Ramos (cell line): ENCODE measurements at regions not wholly inside any gene's neighbourhood (a gene's known extent, or its start where the extent isn't known, plus 50 kb on each side); places are given as distances from the start of the nearest gene placed in this dataset.

ENCODE experiments used
- in situ Hi-C: fragments of 300-500 bp; cut with MboI; formaldehyde crosslinking; loops from one replicate; pipeline ENCODE4 v1.14.3; 2022; ENCODE audit warnings: low sequenced_read_pairs; ENCODE audit not compliant: unreplicated experiment

DNA sequence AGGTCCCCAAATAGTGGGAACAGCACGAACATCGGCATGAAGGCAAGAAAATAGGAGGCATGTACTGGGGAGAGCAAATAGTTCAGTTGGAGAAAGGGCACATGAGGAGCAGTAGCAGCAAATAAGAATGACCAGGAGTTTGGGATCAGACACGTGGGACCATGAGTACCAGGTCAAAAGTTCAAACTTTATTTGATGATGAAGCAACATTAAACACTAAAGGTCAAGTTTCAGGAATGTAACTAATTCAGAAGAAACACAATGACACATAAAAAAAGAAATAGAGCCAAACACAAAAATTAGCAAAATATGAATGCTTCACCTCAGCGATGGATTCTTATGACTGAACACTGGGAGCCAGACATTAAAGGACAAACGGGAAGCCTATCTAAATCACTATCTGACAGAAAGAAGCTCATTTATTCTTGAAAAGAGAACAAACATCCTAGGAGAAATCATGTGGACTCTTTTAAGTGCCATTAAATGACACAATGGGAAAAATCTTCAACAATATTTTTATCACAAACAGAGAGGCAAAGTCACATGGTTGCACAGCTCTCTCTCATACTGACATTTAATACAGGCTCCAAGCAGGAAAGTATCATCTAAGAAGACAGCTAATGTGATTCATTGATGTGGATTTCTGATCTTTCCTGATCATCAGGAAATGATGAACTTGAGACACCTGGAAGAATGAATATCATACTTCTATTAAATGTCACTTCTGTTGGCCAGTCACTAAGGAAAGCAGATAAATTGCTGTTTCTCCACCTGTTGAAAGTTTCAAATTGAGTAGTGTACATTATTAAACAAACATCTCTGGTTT is 216.9 kb upstream of the THBS1 start:
- in situ Hi-C loops, result no loop called here

DNA sequence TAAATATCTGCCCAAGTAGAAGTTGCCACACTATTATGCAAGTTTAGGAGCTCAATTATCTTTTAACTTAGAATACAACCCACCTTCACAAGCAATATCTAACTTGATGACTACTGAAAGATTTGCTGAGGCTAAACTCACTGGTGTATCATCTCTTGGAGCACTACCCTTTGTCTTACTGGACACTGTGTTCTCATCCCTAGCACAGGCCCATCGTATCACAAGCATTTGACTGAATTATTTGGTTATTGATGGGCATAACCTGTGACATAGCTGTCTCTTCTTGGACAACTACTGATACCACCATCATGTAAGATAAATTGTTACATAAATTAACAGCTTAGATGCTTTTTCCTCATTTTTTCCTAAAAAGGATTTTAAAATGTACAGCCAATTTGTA is 216.2 kb upstream of the THBS1 start:
- in situ Hi-C loops, result no loop called here

DNA sequence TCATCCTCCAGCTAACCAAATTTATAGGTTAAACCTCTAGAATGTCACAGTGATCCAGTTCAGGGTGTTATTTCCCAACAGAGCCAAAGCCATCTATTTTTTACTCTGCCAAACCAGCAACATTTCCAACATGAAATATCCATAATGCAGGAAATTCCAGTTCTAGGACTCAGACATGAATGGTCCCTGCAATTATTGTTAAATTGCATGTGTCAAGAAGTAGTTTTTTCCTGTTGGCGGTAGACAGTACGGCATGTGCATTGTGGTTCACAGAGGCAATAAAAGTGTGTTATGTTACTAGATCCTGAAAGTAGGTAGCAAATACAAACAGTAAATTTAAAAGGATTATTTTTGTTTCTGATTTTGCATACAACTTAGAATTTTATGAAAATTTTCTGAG is 215.7 kb upstream of the THBS1 start:
- in situ Hi-C loops, result no loop called here

DNA sequence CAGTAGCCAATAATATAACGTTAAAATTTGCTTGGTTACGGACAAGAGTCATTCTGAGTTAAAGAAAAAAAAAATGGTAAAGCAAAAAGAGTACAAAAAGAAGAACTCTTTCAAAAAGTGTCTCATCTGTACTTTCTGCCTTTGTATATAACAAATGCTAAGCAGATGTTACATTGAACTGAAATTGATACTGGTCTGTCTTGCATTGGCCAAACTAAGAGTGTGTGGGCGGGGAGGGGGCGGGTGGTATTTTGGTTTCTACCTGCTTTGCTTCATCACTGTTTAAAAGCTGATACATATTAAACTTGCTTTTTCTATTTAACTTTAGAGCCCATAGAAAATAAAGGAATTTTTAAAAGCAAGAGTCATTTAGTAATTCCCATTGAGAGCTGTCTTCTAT is 215.0 kb upstream of the THBS1 start:
- in situ Hi-C loops, result no loop called here

DNA sequence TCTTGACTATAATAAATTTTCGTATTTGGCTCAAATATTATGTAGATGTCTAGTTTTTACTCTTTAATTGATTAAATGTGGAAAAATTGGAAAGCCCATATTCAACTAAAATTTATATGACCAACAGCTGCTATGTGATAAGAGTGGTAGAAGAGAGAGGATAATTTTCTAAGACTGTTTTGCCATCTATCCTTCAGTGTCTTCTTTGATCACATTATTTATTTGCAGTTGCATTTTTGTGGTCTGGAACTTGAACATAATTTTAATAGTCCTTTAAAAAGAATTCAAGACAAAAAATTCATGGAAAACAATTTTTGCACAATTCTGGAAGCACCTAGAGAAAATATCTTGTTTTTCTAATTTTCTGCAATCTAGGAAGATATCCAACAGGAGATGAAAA is 213.3 kb upstream of the THBS1 start:
- in situ Hi-C loops, result no loop called here

DNA sequence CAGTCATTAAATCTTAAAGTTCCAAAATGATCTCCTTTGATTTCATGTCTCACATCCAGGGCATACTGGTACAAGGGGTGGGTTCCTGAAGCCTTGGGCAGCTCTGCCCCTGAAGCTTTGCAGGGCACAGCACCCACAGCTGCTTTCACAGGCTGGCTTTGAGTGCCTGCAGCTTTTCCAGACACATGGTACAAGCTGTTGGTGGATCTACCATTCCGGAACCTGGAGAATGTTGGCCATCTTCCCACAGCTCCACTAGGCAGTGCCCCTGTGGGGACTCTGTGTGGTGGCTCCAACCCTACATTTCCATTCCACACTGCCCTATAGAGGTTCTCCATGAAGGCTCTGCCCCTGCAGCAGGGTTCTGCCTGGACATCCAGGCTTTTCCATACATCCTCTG is 211.1 kb upstream of the THBS1 start:
- in situ Hi-C loops, result no loop called here

DNA sequence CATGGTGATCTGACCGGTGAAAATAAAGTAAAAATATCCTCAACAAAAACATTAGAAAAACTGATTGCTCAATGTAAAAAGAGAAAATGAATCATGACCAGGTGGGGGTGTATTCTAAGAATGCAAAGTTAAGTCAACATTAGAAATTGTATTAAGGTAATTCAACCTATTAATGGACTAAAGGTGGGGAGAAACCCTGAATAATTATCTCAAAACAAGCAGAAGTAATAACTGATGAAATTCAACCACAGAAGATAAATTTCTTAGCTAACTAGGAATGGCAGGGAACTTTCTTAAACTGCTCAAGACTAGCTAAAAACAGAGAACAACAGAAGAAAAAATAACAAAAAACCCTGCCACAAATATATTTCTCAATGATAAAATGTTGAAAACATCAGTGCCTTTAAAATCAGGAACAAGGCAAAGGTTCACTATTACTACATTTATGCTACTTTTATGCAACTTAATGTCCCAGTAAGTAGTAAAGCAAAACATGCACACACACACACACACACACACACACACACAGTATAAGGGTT is 204.4 kb upstream of the THBS1 start:
- in situ Hi-C loops, result no loop called here

DNA sequence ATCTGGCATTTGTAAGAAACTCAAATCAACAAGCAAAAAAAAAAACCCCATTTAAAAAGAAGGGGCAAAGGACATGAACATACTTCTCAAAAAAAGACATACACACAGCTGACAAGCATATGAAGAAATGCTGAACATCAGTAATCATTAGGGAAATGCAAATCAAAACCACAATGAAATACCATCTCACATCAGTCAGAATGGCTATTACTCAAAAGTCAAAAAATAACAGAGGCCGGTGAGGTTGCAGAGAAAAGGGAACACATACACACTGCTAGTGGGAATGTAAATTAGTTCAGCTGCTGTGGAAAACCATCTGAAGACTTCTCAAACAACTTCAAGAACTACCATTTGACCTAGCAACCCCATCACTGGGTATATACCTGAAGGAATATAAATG is 199.4 kb upstream of the THBS1 start:
- in situ Hi-C loops, result no loop called here

DNA sequence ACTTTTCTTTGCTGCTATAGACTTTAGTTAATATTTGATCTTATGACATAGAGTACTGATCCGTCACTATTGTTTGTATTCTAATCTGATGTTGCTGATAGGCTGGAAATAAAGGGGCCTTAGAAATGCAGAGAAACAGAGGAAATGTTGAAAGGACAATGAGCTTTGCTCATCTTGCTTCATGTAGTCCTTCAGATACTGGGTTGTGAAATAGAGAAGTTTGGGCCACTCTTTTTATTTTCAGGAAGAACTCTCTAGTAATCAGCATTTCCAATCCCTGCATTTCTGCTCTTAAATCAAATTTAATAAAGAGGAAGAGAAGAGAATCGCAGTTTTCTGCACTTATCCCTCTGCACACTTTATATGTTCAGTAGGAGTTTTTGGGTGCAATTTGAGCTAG is 192.8 kb upstream of the THBS1 start:
- in situ Hi-C loops, result no loop called here

DNA sequence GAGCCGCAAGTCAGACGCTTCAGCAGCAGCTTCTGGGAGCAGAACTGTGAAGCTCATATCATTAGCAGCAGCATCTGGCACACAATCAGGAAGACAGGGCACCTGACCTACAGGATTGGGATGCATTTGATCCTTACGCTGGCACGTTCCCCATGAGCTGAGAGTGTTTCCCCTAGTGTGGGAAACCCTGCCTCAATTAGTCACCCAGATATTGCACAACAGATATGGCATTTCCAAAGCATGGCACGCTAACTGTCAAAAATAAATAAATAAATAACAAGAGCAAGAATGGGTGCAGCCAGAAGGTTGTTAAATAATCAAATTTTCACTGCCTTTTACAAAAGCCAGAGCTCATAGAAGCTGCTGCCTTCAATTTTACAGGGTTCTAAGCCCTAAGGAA is 189.6 kb upstream of the THBS1 start:
- in situ Hi-C loops, result no loop called here

DNA sequence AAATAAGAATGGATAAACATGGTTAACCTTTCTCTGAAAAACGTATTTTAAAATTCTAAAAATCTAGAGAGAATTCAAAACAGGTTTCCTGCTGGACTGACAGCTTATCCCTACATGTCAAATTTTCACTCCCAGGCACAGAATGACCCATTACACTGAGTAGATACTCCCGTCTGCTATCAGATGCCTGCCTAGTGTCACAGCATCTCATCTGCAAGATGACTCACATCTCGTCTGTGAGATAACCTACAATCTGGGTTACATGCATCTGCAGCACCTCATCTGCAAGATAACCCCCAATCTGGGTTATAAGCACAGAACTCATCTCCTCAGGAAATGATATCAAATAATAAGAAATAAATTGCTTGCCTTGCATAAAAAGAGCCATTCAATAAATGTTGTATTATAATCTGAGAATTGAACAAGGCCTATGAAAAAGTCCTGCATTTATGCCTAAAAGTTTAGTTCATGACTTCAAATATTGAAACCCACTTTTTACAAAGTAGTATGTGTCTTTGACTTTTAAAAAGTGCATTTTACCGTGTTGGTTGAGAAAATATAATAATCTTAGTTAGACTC is 188.3 kb upstream of the THBS1 start:
- in situ Hi-C loops, result no loop called here

DNA sequence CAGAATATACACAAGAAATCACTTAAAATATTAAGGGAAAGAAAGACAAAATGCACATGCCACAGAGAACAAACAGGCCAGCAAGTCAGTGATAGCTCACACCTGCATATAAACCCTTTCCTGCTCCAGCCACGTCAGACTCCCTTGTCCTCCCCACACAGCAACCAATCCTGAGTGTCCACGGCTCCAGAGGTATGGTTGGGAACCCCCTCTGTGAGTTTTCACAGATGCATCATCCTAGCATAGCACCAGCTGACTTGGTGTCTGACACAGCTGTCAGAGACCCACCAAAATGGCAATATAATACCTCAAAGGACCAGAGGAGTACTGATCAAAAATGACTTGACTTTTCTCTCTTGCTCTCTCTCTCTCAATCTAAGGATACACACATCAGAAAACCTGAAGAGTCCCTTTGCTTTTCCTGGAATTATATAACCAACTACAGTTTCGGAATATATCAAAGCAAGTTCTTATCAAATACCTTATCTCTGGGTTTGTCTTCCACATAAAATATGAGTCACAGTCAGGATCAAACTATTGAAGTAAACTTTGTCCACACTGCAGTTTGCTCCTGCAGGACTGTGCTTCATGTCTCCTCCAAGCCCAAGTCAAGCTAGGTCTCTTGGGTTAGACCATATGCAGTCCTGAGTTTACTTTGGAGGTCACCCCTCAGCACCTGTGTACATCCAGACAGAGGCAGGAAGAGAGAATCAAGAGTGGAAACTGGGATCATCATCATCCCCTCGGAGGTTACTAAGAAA is 187.1 kb upstream of the THBS1 start:
- in situ Hi-C loops, result no loop called here

DNA sequence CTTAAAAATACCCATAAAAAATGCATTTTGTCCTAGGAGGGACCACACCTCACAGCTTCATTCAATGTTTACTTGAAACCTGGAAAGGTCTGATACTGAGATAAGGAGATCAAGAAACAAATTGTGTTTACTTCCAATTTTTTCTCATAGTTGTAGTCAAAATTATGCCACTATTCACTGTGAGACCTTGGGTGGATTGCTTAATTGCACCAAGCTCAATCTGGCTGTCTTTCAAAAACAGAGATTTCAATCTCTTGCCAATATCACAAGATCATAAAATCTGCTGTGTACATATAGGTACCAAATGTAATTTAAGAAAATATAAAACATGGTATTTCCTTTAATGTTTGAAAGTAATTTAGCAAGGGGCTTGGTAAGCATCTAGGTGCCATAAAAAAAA is 186.4 kb upstream of the THBS1 start:
- in situ Hi-C loops, result no loop called here

DNA sequence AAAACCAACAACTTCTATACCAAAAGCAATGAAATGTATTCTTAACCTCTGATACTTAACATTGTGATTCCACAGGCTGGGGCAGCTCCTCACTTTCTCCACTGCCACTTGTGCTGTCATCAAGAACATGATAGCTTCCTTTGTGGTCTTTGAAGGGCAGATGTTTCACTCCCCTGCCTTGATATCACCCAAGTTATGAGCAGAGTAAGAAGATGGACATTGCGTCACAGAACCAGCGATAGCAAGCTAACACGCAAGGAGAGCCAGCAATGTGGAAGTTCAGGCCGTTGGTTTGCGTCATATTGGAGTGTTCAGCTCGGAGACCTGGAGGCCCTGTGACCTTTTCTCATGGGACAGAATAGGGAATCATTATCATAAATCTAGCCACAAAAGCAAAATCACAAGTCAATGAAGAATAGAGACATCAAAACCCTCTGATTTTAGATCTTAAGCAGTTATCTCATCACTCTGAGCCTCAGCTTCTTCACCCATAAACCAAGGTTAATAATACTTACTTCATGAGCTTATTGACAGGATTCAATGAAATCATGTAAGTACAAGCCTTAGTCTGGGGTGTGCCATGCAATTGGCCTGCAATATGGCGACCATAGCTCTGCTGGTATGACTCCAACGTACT is 183.8 kb upstream of the THBS1 start:
- in situ Hi-C loops, result no loop called here

DNA sequence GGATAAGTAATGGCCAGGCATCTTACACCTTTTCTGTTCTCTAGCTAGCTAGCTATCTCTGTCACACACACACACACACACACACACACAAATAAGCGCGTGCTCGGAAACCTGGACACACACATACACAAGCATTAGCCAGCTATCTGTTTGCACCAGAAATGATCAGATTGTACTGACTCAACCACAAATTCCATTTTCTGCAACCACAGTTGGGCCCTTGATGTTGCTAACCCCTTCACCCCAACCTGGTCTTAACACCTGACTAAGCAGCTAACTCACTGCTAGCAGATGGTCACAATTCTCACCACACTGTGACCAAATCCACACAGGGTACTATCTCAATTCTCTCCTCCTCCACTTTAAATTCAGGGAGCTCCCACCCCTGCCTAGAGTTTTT is 183.0 kb upstream of the THBS1 start:
- in situ Hi-C loops, result no loop called here

DNA sequence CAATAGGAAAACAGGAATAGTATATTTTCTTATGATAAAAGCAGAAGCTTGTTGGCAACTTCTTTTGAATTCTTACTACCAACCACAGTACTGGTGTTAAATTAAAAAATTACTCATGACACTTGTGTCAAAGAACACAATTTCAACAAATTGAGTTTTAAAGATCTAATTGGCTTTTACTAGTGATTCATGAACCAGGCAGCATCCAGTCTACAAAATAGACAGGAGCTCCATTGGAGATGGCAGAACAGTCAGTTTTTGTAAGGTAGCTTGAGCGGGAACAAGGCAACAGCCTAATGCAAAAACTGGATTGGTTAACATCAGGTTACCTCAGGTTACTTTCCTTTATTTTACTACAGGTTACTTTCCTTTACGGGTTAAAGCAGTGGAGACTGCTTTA is 181.3 kb upstream of the THBS1 start:
- in situ Hi-C loops, result no loop called here

DNA sequence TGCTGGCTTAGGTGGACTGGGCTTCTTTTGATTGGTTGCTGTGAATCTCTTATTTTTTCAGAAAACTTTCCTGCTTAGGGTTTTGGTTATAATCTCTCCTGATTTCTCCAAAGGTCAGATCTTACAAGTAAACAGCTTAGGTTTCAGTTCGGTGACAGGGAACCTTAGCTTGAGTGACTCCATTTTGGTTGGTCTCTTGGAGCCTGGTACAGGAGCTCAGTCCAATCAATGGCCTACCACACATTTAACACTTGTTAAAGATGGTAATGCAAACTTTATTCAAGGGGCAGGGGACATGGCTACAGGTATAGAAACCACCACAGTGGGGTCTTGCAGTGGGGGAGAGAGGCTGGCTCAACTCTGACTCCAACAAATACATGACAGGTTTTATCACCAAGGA is 180.9 kb upstream of the THBS1 start:
- in situ Hi-C loops, result no loop called here

DNA sequence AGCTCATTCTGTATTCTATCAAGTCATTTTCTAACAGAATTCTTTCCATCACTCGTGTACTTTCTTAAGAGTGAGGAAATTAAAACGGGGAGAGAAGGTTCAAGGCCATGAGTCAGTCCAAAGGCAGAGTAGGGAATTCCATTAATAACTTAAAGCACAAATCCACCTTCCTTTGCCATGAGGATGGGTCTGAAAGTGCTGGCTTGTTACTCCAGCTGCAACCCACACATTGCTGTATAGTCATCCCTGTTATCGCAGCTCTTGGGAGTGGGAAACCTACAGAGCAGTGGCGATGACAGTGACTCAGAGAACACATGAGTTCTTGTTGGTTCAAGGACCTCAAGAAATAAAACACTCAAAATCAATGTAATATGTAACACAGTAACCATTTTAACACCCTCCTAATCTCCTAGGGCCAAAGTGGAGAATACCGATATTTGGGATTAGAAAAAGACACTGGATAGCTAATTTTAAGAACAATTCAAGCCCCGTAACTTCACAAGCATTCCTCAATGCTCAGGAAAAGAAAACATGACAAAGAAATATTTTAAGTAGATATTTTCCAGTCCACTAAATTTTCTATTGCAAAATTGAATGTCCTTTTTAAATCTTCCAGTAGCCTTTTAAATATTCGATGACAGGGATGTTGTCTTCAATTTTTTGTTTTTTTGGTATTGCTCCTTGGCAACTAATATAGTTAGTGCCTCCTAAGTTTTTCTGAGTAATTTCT is 179.9 kb upstream of the THBS1 start:
- in situ Hi-C loops, result no loop called here

DNA sequence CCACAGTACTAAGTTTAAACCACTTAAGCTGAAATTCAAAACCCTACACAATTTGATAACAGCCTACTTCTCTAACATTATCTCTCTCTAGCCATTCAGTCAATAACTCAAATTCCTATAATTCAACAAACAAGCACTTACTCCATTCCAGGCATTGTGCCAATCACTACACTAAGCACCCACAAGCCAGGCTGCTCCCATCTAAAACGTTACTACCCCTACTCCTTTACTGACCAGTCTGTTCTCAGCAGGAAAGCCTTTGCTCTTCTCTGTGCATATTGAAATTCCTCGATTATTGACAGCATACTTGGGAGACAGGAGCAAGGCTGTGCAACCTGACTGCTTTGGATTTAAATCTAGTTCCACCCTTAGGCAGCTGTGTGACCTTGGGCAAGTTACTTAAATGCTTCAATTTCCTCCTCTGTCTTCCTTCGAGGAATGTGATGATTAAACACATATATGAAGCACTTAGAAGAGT is 177.2 kb upstream of the THBS1 start:
- in situ Hi-C loops, result no loop called here

DNA sequence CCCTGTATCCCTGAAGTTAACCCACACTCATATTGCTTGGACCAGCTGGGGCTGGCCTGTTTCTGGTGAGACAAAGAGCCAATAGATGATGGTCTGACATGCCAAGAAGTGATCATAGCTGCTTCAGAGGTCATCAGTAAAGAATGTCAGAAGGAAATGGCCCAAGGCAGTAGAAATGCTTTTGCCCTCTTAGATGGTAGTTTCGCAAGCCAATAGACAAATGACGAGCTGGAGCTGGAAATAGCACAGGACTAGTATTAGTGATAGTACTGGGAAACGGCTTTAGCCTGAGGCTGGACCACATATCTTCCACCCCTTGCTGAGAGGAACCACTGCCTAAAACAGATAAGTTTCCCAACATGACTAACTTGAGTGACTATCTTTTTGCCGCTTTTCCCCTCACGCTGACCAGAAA is 176.1 kb upstream of the THBS1 start:
- in situ Hi-C loops, result no loop called here
